ENCODE measurements at regions not wholly inside any gene's neighbourhood (a gene's known extent, or its start where the extent isn't known, plus 50 kb on each side); places are given as distances from the start of the nearest gene placed in this dataset.

GRCh38 chr5:124044613-124045012 lies 532.6 kb downstream of the CSNK1G3 start:
- CTCF ChIA-PET (ENCODE audit: low intra/inter-chr PET ratio), result no interaction called here
- 0% methylated on average over 2 of the region's 2 CpGs for WGBS (ENCODE audit: insufficient coverage, low coverage, missing lambda C conversion rate)
- H3K27ac ChIP-seq (ENCODE audit: extremely low read depth, low read depth, low read length), result no peak overlapping the region

More at GRCh38 chr5:124044613-124045012, 532.6 kb downstream of the CSNK1G3 start:
- H3K9ac ChIP-seq (ENCODE audit: insufficient read depth in 1 of 2, low read depth in 2 of 2, low read length in 2 of 2), result no peak overlapping the region
- no peaks in the 10 kb centered on the region for H3K79me2 ChIP-seq (ENCODE audit: control insufficient read depth, insufficient read depth, low read length)
- in situ Hi-C loops (cut with MboI), result no loop called here
- BruUV-seq (replicated peaks), result no TSS peak
- DNase-seq (ENCODE audit: extremely low read depth in 1 of 4, low spot score in 3 of 4) (no peak), ATAC-seq (no peak), FAIRE-seq (no peak)
- intact Hi-C loops (cut with micrococcal nuclease), result no loop called here
- no peaks in the 10 kb centered on the region for H3K9me1 ChIP-seq (ENCODE audit: control insufficient read depth, insufficient read depth, low read length)
- POLR2A ChIA-PET, result no interaction called here
- H3K4me3 ChIP-seq, result no peak overlapping the region
- H3K36me3 ChIP-seq (ENCODE audit: control insufficient read depth, insufficient read depth, low read length), result no peaks in the 10 kb centered on the region
- H3K4me2 ChIP-seq (ENCODE audit: insufficient read depth, low read length), result no peak overlapping the region
- no peaks in the 10 kb centered on the region for H3K27me3 ChIP-seq (ENCODE audit: control insufficient read depth in 2 of 2, insufficient read depth in 2 of 2, low read length in 2 of 2)
- no peaks in the 10 kb centered on the region for H3K4me1 ChIP-seq (replicated peaks in 1 of 2; ENCODE audit: control insufficient read depth in 2 of 2, insufficient read depth in 2 of 2, low read length in 2 of 2)
- H2AFZ ChIP-seq (ENCODE audit: low read depth, low read length), result no peak overlapping the region
- H3K9me3 ChIP-seq (replicated peaks; ENCODE audit: control insufficient read depth, insufficient read depth, low read depth, low read length), result no peaks in the 10 kb centered on the region
- H4K20me1 ChIP-seq (replicated peaks; ENCODE audit: control insufficient read depth, insufficient read depth, low read length), result no peaks in the 10 kb centered on the region
- TF ChIP-seq PRDM10 (IDR thresholded peaks at IDR 0.05; ENCODE audit: partially characterized antibody), result no peak
- TF ChIP-seq SUPT5H (IDR thresholded peaks at IDR 0.05), result no peak
- TF ChIP-seq ELK1 (CRISPR knock-in tag; IDR thresholded peaks at IDR 0.05), result no peak
- no peak for TF ChIP-seq ZNF121 (CRISPR knock-in tag; conservative IDR thresholded peaks at IDR 0.05)
- no peak for TF ChIP-seq SAFB (IDR thresholded peaks at IDR 0.05; ENCODE audit: borderline replicate concordance, low read depth, low read length)
- TF ChIP-seq ZNF778 (CRISPR knock-in tag; IDR thresholded peaks at IDR 0.05), result no peak
- no peak for TF ChIP-seq ZNF133 (CRISPR knock-in tag; IDR thresholded peaks at IDR 0.05)
- TF ChIP-seq THRA (IDR thresholded peaks at IDR 0.05), result no peak
- no peak for TF ChIP-seq ZNF512 (tag; IDR thresholded peaks at IDR 0.05)
- no peak for TF ChIP-seq HMGXB4 (CRISPR knock-in tag; IDR thresholded peaks at IDR 0.05)
- TF ChIP-seq SRSF9 (IDR thresholded peaks at IDR 0.05; ENCODE audit: borderline replicate concordance, low read depth, low read length), result no peak

Data from K562 (cell line).